ENCODE measurements at regions not wholly inside any gene's neighbourhood (a gene's known extent, or its start where the extent isn't known, plus 50 kb on each side); places are given as distances from the start of the nearest gene placed in this dataset.

- intact Hi-C loops (cut with DNase I) = no loop called here
- WGBS, 2 donors = 73 to 82% methylated on average over 1 of the region's 1 CpG
- H3K27ac ChIP-seq = no peak overlapping the region
- no peak overlapping the region for H3K4me3 ChIP-seq (replicated peaks in 1 of 3)
- no peaks in the 10 kb centered on the region for H3K27me3 ChIP-seq
- H3K9me3 ChIP-seq = no peaks in the 10 kb centered on the region
- H3K4me1 ChIP-seq = no peaks in the 10 kb centered on the region
- TF ChIP-seq CTCF (IDR thresholded peaks at IDR 0.05) (no peak), POLR2A (IDR thresholded peaks at IDR 0.05) (no peak)
- no peaks in the 10 kb centered on the region for H3K36me3 ChIP-seq
- DNase-seq = no peak
Measured at GRCh38 chrX:15914486-15914885, 59.9 kb upstream of the AP1S2 start.

GRCh38 chrX:15913146-15913545 lies 58.5 kb upstream of the AP1S2 start:
- TF ChIP-seq CTCF (IDR thresholded peaks at IDR 0.05) (no peak), POLR2A (IDR thresholded peaks at IDR 0.05) (no peak)
- no peaks in the 10 kb centered on the region for H3K9me3 ChIP-seq
- no peaks in the 10 kb centered on the region for H3K4me1 ChIP-seq
- H3K27ac ChIP-seq = no peak overlapping the region
- no peaks in the 10 kb centered on the region for H3K36me3 ChIP-seq
- H3K27me3 ChIP-seq = no peaks in the 10 kb centered on the region
- 93 to 100% methylated on average over 1 of the region's 1 CpG for WGBS, 2 donors
- no peak overlapping the region for H3K4me3 ChIP-seq (replicated peaks in 1 of 3)
- intact Hi-C loops (cut with DNase I) = no loop called here
- DNase-seq = no peak

- 91 to 93% methylated on average over 4 of the region's 4 CpGs for WGBS, 2 donors
- no peaks in the 10 kb centered on the region for H3K27me3 ChIP-seq
- intact Hi-C loops (cut with DNase I) = no loop called here
- no peaks in the 10 kb centered on the region for H3K36me3 ChIP-seq
- H3K4me1 ChIP-seq = no peaks in the 10 kb centered on the region
- H3K4me3 ChIP-seq (replicated peaks in 1 of 3) = no peak overlapping the region
- H3K27ac ChIP-seq = no peak overlapping the region
- no peak for DNase-seq
- H3K9me3 ChIP-seq = no peaks in the 10 kb centered on the region
- TF ChIP-seq CTCF (IDR thresholded peaks at IDR 0.05) (no peak), POLR2A (IDR thresholded peaks at IDR 0.05) (no peak)
Measured at GRCh38 chrX:15911734-15912550, 57.3 kb upstream of the AP1S2 start.

- no peaks in the 10 kb centered on the region for H3K27me3 ChIP-seq
- 92 to 94% methylated on average over 3 of the region's 3 CpGs for WGBS, 2 donors
Measured at GRCh38 chrX:15909605-15910004, 55.0 kb upstream of the AP1S2 start.

More at GRCh38 chrX:15909605-15910004, 55.0 kb upstream of the AP1S2 start:
- no peak for DNase-seq
- no peaks in the 10 kb centered on the region for H3K9me3 ChIP-seq
- H3K27ac ChIP-seq = no peak overlapping the region
- no peaks in the 10 kb centered on the region for H3K36me3 ChIP-seq
- intact Hi-C loops (cut with DNase I) = no loop called here
- no peak for TF ChIP-seq CTCF (IDR thresholded peaks at IDR 0.05)
- no peak for TF ChIP-seq POLR2A (IDR thresholded peaks at IDR 0.05)
- H3K4me1 ChIP-seq = no peaks in the 10 kb centered on the region
- H3K4me3 ChIP-seq (replicated peaks in 1 of 3) = no peak overlapping the region

Measured in thyroid gland (tissue), 4 donors.